ENCODE measurements at regions not wholly inside any gene's neighbourhood (a gene's known extent, or its start where the extent isn't known, plus 50 kb on each side); places are given as distances from the start of the nearest gene placed in this dataset.
"Not testable (repeated sequence)": the region's sequence is repeated elsewhere in the genome, so short reads cannot be mapped to it uniquely, and the experiment has no call there.

DNA sequence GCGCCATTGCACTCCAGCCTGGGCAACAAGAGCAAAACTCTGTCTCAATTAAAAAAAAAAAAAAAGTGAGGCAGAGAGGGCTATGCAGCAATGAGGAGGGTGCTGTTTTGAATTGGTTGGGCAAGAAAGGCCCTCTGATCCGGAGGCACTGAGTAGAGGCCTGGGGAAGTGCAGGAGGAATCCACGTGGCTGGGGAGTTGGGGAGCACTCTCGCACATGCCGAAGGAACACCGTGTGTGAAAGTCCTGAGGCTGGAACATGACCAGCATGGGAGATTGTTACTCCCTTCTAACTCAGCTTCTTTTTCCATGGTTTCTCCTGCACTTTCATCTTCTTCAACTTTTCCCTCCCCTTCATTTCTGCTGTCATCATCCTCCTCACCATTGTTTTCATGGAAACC lies 347.9 kb upstream of the HS6ST1 start:
- TF ChIP-seq, protein P1, sequence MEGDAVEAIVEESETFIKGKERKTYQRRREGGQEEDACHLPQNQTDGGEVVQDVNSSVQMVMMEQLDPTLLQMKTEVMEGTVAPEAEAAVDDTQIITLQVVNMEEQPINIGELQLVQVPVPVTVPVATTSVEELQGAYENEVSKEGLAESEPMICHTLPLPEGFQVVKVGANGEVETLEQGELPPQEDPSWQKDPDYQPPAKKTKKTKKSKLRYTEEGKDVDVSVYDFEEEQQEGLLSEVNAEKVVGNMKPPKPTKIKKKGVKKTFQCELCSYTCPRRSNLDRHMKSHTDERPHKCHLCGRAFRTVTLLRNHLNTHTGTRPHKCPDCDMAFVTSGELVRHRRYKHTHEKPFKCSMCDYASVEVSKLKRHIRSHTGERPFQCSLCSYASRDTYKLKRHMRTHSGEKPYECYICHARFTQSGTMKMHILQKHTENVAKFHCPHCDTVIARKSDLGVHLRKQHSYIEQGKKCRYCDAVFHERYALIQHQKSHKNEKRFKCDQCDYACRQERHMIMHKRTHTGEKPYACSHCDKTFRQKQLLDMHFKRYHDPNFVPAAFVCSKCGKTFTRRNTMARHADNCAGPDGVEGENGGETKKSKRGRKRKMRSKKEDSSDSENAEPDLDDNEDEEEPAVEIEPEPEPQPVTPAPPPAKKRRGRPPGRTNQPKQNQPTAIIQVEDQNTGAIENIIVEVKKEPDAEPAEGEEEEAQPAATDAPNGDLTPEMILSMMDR (IDR thresholded peaks at IDR 0.05; ENCODE audit: unreplicated experiment in 3 of 3): no peak
- Mint-ChIP-seq H3K36me3 (ENCODE audit: low read depth) (no peaks in the 10 kb centered on the region), H3K4me3 (no peak overlapping the region), H3K27ac (no peak overlapping the region), H3K4me1 (peaks cover 5% of the 10 kb centered on the region), H3K9me3 (peaks cover 5% of the 10 kb centered on the region), H3K27me3 (ENCODE audit: low read depth) (peaks cover 16% of the 10 kb centered on the region)

DNA sequence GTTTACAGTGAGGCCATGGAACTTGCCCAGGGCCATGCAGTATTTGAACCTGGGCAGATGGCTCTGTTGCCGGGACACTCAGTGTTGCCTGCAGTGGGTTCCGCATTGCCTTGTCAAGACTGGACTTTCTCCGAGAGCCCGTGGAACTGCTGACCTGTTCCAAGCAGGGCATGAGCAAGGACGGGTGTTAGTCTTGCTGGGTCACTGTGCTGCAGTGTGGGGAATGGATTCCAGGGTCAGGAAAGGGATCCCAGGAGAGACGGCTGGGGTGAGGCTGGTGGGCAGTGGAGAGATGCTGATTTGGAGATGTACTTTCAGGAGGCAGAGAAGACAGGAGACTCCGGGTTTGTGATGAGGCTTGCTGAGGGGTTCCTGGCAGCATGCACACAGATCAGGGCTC lies 348.7 kb upstream of the HS6ST1 start:
- Mint-ChIP-seq H3K36me3 (ENCODE audit: low read depth) (no peaks in the 10 kb centered on the region), H3K4me1 (peaks cover 5% of the 10 kb centered on the region), H3K4me3 (no peak overlapping the region)

DNA sequence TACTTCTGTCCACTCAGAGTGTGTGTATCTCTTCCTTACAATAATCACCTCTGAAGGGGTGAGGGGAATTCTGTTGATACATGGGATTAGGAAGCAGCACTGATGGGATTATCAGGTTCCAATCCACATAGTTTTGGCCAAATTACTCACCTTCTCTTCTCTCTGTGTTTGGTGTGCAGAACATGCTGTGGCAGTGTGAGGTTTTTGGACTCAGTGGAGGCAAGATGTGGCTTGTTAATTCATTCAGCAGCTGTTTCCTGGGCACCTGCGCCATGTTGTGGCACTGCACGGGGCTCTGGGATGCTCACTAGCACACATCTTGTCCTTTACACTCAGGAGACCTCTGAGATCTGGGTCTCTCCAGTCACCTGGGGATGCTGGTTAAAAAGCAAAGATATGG lies 350.3 kb upstream of the HS6ST1 start:
- peaks cover 5% of the 10 kb centered on the region for H3K4me1 Mint-ChIP-seq
- TF ChIP-seq, protein P1 (IDR thresholded peaks at IDR 0.05; ENCODE audit: unreplicated experiment in 3 of 3): no peak
- H3K9me3 Mint-ChIP-seq: peaks cover 18% of the 10 kb centered on the region
- no peaks in the 10 kb centered on the region for H3K36me3 Mint-ChIP-seq (ENCODE audit: low read depth)
- no peak overlapping the region for H3K27ac Mint-ChIP-seq
- peaks cover 12% of the 10 kb centered on the region for H3K27me3 Mint-ChIP-seq (ENCODE audit: low read depth)
- no peak overlapping the region for H3K4me3 Mint-ChIP-seq

More for the DNA sequence above, 348.7 kb upstream of the HS6ST1 start:
- H3K27ac Mint-ChIP-seq: no peak overlapping the region
- TF ChIP-seq, protein P1 (IDR thresholded peaks at IDR 0.05; ENCODE audit: unreplicated experiment in 3 of 3): no peak
- peaks cover 16% of the 10 kb centered on the region for H3K27me3 Mint-ChIP-seq (ENCODE audit: low read depth)
- peaks cover 5% of the 10 kb centered on the region for H3K9me3 Mint-ChIP-seq

DNA sequence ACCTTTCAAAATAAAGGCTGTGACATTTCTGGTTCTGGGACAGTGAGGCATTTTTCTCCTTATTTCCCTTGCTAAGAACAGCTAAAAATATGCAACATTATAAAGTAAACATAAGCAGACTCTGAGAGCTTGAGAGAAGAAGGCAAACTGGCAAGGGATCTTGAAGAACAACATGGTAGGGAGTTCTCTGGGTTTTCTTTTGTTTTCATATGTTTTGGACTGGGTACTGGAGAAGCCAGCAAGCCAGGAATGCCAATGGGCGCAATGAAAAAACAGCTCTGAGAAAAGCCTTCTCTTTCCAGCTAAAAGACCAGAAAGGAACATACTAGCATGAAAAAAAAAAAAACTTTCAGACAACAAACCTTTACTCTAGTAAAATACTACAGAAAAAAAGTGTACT lies 351.4 kb upstream of the HS6ST1 start:
- Mint-ChIP-seq H3K4me3 (no peak overlapping the region), H3K27ac (no peak overlapping the region), H3K4me1 (peaks cover under 1% of the 10 kb centered on the region), H3K27me3 (ENCODE audit: low read depth) (peaks cover 12% of the 10 kb centered on the region), H3K36me3 (ENCODE audit: low read depth) (no peaks in the 10 kb centered on the region), H3K9me3 (peaks cover 20% of the 10 kb centered on the region)
- TF ChIP-seq, protein P1 (IDR thresholded peaks at IDR 0.05; ENCODE audit: unreplicated experiment in 3 of 3): no peak

DNA sequence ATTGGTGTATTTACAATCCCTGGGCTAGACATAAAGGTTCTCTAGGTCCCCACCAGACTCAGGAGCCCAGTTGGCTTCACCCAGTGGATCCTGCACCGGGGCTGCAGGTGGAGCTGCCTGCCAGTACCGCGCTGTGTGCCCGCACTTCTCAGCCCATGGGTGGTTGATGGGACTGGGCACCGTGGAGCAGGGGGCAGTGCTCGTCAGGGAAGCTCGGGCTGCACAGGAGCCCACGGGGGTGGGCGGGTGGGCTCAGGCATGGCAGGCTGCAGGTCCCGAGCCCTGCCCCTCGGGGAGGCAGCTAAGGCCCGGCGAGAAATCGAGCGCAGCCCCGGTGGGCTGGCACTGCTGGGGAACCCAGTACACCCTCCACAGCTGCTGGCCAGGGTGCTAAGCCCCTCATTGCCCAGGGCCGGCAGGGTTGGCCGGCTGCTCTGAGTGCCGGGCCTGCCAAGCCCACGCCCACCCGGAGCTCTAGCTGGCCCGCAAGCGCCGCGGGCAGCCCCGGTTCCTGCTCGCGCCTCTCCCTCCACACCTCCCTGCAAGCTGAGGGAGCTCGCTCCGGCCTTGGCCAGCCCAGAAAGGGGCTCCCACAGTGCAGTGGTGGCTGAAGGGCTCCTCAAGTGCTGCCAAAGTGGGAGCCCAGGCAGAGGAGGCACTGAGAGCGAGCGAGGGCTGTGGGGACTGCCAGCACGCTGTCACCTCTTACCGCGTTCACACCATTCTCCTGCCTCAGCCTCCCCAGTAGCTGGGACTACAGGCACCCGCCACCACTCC lies 353.5 kb upstream of the HS6ST1 start:
- Mint-ChIP-seq H3K27me3 (ENCODE audit: low read depth) (peaks cover 12% of the 10 kb centered on the region), H3K9me3 (peaks cover 20% of the 10 kb centered on the region)
- not testable (repeated sequence) for H3K27ac Mint-ChIP-seq; H3K36me3 Mint-ChIP-seq (ENCODE audit: low read depth); H3K4me3 Mint-ChIP-seq; H3K4me1 Mint-ChIP-seq

DNA sequence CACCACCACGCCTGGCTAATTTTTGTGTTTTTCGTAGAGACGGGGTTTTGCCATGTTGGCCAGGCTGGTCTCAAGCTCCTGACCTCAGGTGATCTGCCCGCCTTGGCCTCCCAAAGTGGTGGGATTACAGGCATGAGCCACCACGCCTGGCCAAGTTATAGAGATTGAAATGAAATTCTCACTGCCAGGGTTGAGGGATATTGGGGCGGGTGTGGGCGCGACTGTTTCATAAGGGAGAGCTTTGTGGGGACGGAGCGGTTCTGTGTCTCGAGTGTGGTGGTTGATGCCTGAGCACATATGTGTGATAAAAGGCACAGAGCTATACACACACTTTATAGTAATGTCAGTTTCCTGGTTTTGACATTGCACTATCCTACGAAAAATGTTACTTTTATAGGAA lies 361.0 kb upstream of the HS6ST1 start:
- not testable (repeated sequence) for H3K9me3 Mint-ChIP-seq; H3K36me3 Mint-ChIP-seq (ENCODE audit: low read depth); H3K4me1 Mint-ChIP-seq

DNA sequence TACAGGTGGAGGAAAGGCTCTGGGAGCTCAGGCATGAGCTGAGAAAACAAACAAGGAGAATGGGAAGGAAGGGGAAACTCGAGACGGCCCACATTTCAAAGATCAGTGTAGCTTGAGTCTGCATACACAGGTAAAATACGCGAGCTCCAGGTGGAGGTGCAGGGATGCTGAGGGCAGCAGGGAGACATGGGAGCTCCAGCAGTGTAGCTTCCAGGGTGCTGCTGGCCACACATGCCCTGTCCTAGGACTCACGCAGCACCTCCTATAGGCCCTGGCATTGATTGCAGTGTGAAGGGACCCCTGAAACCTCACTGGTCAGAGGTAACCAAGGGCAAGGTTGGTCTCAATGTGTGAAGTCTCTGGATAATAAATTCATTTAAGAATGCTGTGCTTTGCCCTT lies 362.8 kb upstream of the HS6ST1 start:
- no peaks in the 10 kb centered on the region for H3K27me3 Mint-ChIP-seq (ENCODE audit: low read depth)
- H3K4me1 Mint-ChIP-seq: no peaks in the 10 kb centered on the region
- H3K9me3 Mint-ChIP-seq: no peaks in the 10 kb centered on the region
- no peak overlapping the region for H3K4me3 Mint-ChIP-seq
- no peak overlapping the region for H3K27ac Mint-ChIP-seq
- H3K36me3 Mint-ChIP-seq (ENCODE audit: low read depth): no peaks in the 10 kb centered on the region
- TF ChIP-seq, protein P1 (IDR thresholded peaks at IDR 0.05; ENCODE audit: unreplicated experiment in 3 of 3): no peak

More for the DNA sequence above, 361.0 kb upstream of the HS6ST1 start:
- not testable (repeated sequence) for H3K4me3 Mint-ChIP-seq; H3K27me3 Mint-ChIP-seq (ENCODE audit: low read depth); H3K27ac Mint-ChIP-seq

Data from nephron (organoid).